Upper lobe of left lung (tissue), 4 donors: ENCODE measurements at regions not wholly inside any gene's neighbourhood (a gene's known extent, or its start where the extent isn't known, plus 50 kb on each side); places are given as distances from the start of the nearest gene placed in this dataset.

Experiments
- POLR2AphosphoS5 ChIP-seq, 2 donors: sonication (generic); formaldehyde crosslinking; IDR thresholded peaks; one replicate each; pipeline ENCODE4 v1.5.1; 2017; ENCODE audit warnings: antibody characterized with exemption in 2 of 2
- TF ChIP-seq, protein P1 (sequence below), 6 experiments: fragments of 450-650 bp in 4 of 6; fragments of 200-600 bp in 2 of 6; sonication (generic) in 2 of 6; IDR thresholded peaks; one replicate each; pipeline ENCODE4 v1.5.1; 2016 to 2019; ENCODE audit warnings: antibody characterized with exemption in 6 of 6

DNA sequence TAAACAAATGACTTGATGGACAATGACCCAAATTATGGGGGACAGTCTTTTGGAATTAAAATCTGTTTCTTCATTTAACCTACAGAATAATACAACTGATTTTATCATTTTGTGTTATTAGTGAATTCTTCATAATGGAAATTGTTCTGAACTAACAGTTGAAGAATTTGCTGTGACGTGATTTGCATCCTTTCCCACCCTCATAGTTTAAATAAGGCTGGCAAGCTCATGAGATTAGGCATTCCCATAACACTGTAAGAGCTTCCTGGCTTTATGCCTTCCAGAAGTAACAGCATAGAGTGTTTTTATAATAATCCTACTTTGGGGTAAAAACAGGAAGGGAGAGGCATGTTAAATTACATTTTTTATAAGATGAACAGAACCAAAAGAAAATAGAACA is 95.7 kb downstream of the ATP6V1G3 start:
- TF ChIP-seq, protein P1, sequence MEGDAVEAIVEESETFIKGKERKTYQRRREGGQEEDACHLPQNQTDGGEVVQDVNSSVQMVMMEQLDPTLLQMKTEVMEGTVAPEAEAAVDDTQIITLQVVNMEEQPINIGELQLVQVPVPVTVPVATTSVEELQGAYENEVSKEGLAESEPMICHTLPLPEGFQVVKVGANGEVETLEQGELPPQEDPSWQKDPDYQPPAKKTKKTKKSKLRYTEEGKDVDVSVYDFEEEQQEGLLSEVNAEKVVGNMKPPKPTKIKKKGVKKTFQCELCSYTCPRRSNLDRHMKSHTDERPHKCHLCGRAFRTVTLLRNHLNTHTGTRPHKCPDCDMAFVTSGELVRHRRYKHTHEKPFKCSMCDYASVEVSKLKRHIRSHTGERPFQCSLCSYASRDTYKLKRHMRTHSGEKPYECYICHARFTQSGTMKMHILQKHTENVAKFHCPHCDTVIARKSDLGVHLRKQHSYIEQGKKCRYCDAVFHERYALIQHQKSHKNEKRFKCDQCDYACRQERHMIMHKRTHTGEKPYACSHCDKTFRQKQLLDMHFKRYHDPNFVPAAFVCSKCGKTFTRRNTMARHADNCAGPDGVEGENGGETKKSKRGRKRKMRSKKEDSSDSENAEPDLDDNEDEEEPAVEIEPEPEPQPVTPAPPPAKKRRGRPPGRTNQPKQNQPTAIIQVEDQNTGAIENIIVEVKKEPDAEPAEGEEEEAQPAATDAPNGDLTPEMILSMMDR (IDR thresholded peaks at IDR 0.05) = no peak
- no peak for TF ChIP-seq POLR2AphosphoS5 (IDR thresholded peaks at IDR 0.05)
